ENCODE measurements at regions not wholly inside any gene's neighbourhood (a gene's known extent, or its start where the extent isn't known, plus 50 kb on each side); places are given as distances from the start of the nearest gene placed in this dataset.
"Not testable (repeated sequence)": the region's sequence is repeated elsewhere in the genome, so short reads cannot be mapped to it uniquely, and the experiment has no call there.

GRCh38 chr2:77767388-77768076 is 245.4 kb upstream of the LRRTM4 start:
- no peaks in the 10 kb centered on the region for H3K36me3 ChIP-seq
- in situ Hi-C loops (cut with MboI; ENCODE audit: low pct_ligation_motif_present in 1 of 4, low pct_unique_long_range_greater_than_20kb in 1 of 4, low sequenced_read_pairs in 3 of 4) = no loop called here
- no peaks in the 10 kb centered on the region for H3K27me3 ChIP-seq
- intact Hi-C loops (cut with DNase I; ENCODE audit: low total_unique reads) = no loop called here
- WGBS, 2 donors (ENCODE audit: low coverage in 1 of 2) = 67 to 80% methylated on average over 1 to 8 of the region's 8 CpGs
- no peaks in the 10 kb centered on the region for H3K9me3 ChIP-seq
- H3K4me1 ChIP-seq = no peaks in the 10 kb centered on the region
- no peak overlapping the region for H3K27ac ChIP-seq
- no peak for DNase-seq
- no peak overlapping the region for H3K4me3 ChIP-seq
- TF ChIP-seq CTCF (IDR thresholded peaks at IDR 0.05) (no peak), EP300 (IDR thresholded peaks at IDR 0.05; ENCODE audit: low read depth) (no peak), POLR2AphosphoS5 (IDR thresholded peaks at IDR 0.05) (no peak), POLR2A (IDR thresholded peaks at IDR 0.05) (no peak)

GRCh38 chr2:77768508-77768907 is 246.3 kb upstream of the LRRTM4 start:
- Histone ChIP-seq H3K27ac (no peak overlapping the region), H3K36me3 (no peaks in the 10 kb centered on the region), H3K9me3 (no peaks in the 10 kb centered on the region), H3K4me1 (no peaks in the 10 kb centered on the region), H3K27me3 (no peaks in the 10 kb centered on the region), H3K4me3 (no peak overlapping the region)
- 79% methylated on average over 3 of the region's 3 CpGs; no CpG with 5 or more reads in 1 of the 2 donors for WGBS, 2 donors (ENCODE audit: low coverage in 1 of 2)
- in situ Hi-C loops (cut with MboI; ENCODE audit: low pct_ligation_motif_present in 1 of 4, low pct_unique_long_range_greater_than_20kb in 1 of 4, low sequenced_read_pairs in 3 of 4) (no loop called here), intact Hi-C loops (cut with DNase I; ENCODE audit: low total_unique reads) (no loop called here)
- no peak for TF ChIP-seq EP300 (IDR thresholded peaks at IDR 0.05; ENCODE audit: low read depth)
- TF ChIP-seq POLR2AphosphoS5 (IDR thresholded peaks at IDR 0.05) = no peak
- TF ChIP-seq POLR2A (IDR thresholded peaks at IDR 0.05) = no peak
- no peak for TF ChIP-seq CTCF (IDR thresholded peaks at IDR 0.05)
- no peak for DNase-seq

GRCh38 chr2:77778917-77779316 is 256.7 kb upstream of the LRRTM4 start:
- no peak for TF ChIP-seq CTCF (IDR thresholded peaks at IDR 0.05)
- no peak for TF ChIP-seq POLR2AphosphoS5 (IDR thresholded peaks at IDR 0.05)
- TF ChIP-seq POLR2A (IDR thresholded peaks at IDR 0.05) = no peak
- no peak for TF ChIP-seq EP300 (IDR thresholded peaks at IDR 0.05; ENCODE audit: low read depth)
- DNase-seq = no peak
- Histone ChIP-seq H3K9me3 (no peaks in the 10 kb centered on the region), H3K27me3 (no peaks in the 10 kb centered on the region), H3K4me1 (no peaks in the 10 kb centered on the region), H3K27ac (no peak overlapping the region), H3K36me3 (no peaks in the 10 kb centered on the region), H3K4me3 (no peak overlapping the region)
- in situ Hi-C loops (cut with MboI; ENCODE audit: low pct_ligation_motif_present in 1 of 4, low pct_unique_long_range_greater_than_20kb in 1 of 4, low sequenced_read_pairs in 3 of 4) = no loop called here
- intact Hi-C loops (cut with DNase I; ENCODE audit: low total_unique reads) = no loop called here

GRCh38 chr2:77793500-77793899 is 271.3 kb upstream of the LRRTM4 start:
- in situ Hi-C loops (cut with MboI; ENCODE audit: low pct_ligation_motif_present in 1 of 4, low pct_unique_long_range_greater_than_20kb in 1 of 4, low sequenced_read_pairs in 3 of 4); DNase-seq; intact Hi-C loops (cut with DNase I; ENCODE audit: low total_unique reads); H3K36me3 ChIP-seq; H3K9me3 ChIP-seq; H3K4me1 ChIP-seq; H3K4me3 ChIP-seq; H3K27me3 ChIP-seq; H3K27ac ChIP-seq: not testable (repeated sequence)
- 95 to 100% methylated on average over 2 of the region's 2 CpGs for WGBS, 2 donors (ENCODE audit: low coverage in 1 of 2)

GRCh38 chr2:77796397-77796796 is 274.2 kb upstream of the LRRTM4 start:
- TF ChIP-seq POLR2AphosphoS5 (IDR thresholded peaks at IDR 0.05) (no peak), CTCF (IDR thresholded peaks at IDR 0.05) (no peak), EP300 (IDR thresholded peaks at IDR 0.05; ENCODE audit: low read depth) (no peak), POLR2A (IDR thresholded peaks at IDR 0.05) (no peak)
- no peaks in the 10 kb centered on the region for H3K27me3 ChIP-seq
- H3K9me3 ChIP-seq = no peaks in the 10 kb centered on the region
- intact Hi-C loops (cut with DNase I; ENCODE audit: low total_unique reads) (no loop called here), in situ Hi-C loops (cut with MboI; ENCODE audit: low pct_ligation_motif_present in 1 of 4, low pct_unique_long_range_greater_than_20kb in 1 of 4, low sequenced_read_pairs in 3 of 4) (no loop called here)
- no peaks in the 10 kb centered on the region for H3K36me3 ChIP-seq
- DNase-seq = no peak
- WGBS, 2 donors (ENCODE audit: low coverage in 1 of 2) = 45 to 57% methylated on average over 2 of the region's 2 CpGs
- H3K4me3 ChIP-seq = no peak overlapping the region
- no peaks in the 10 kb centered on the region for H3K4me1 ChIP-seq
- no peak overlapping the region for H3K27ac ChIP-seq

All from transverse colon (tissue), 4 donors.